ENCODE measurements at regions not wholly inside any gene's neighbourhood (a gene's known extent, or its start where the extent isn't known, plus 50 kb on each side); places are given as distances from the start of the nearest gene placed in this dataset.

GRCh38 chr6:170048615-170049256, 242.1 kb downstream of the DLL1 start:
- Histone ChIP-seq H3K4me3 (replicated peaks in 1 of 3; ENCODE audit: insufficient read depth in 1 of 3, low read depth in 1 of 3, low read length in 3 of 3) (no peak overlapping the region), H4K20me1 (replicated peaks; ENCODE audit: control insufficient read depth, extremely low read depth, insufficient read depth, low read length) (no peaks in the 10 kb centered on the region), H3K9me3 (replicated peaks; ENCODE audit: control insufficient read depth, insufficient read depth, low read length) (no peaks in the 10 kb centered on the region), H2AFZ (ENCODE audit: low read depth, low read length) (no peak overlapping the region), H3K27ac (ENCODE audit: insufficient read depth, low read depth, low read length) (no peak overlapping the region), H3K4me1 (ENCODE audit: control insufficient read depth, extremely low read depth, insufficient read depth, low read length) (no peaks in the 10 kb centered on the region), H3K79me2 (ENCODE audit: control insufficient read depth, insufficient read depth, low read length) (no peaks in the 10 kb centered on the region), H3K4me2 (ENCODE audit: insufficient read depth, low read length) (no peak overlapping the region), H3K36me3 (ENCODE audit: control insufficient read depth in 2 of 2, extremely low read depth in 1 of 2, insufficient read depth in 2 of 2, low read length in 2 of 2) (no peaks in the 10 kb centered on the region), H3K27me3 (ENCODE audit: control insufficient read depth in 2 of 2, insufficient read depth in 2 of 2, low read length in 2 of 2) (no peaks in the 10 kb centered on the region), H3K9me1 (replicated peaks; ENCODE audit: control insufficient read depth, extremely low read depth, insufficient read depth, low read length) (no peaks in the 10 kb centered on the region), H3K9ac (replicated peaks; ENCODE audit: extremely low read depth, insufficient read depth, low read length) (no peak overlapping the region)
- intact Hi-C loops (cut with micrococcal nuclease) = no loop called here
- TF ChIP-seq POLR2A (IDR thresholded peaks at IDR 0.05; ENCODE audit: low read depth, low read length) = no peak
- TF ChIP-seq CTCF (IDR thresholded peaks at IDR 0.05; ENCODE audit: extremely low read depth in 1 of 2, insufficient read depth in 1 of 2, low read depth in 1 of 2, low read length in 2 of 2) = no peak
- TF ChIP-seq MAX (IDR thresholded peaks at IDR 0.05; ENCODE audit: insufficient read depth, insufficient read length) = no peak
- TF ChIP-seq POLR2AphosphoS5 (IDR thresholded peaks at IDR 0.05; ENCODE audit: insufficient read depth, low read depth, low read length) = no peak
- DNase-seq (ENCODE audit: low read depth, low spot score) (no peak), FAIRE-seq (no peak)
- CTCF ChIA-PET = no interaction called here
- dilution Hi-C loops (cut with MboI; ENCODE audit: extremely low pct_ligation_motif_present, low sequenced_read_pairs) = no loop called here
- no TSS peak for BruUV-seq (replicated peaks)
- POLR2A ChIA-PET = no interaction called here

GRCh38 chr6:170047823-170048222, 243.1 kb downstream of the DLL1 start:
- intact Hi-C loops (cut with micrococcal nuclease) (no loop called here), dilution Hi-C loops (cut with MboI; ENCODE audit: extremely low pct_ligation_motif_present, low sequenced_read_pairs) (no loop called here)
- Histone ChIP-seq H3K9me1 (replicated peaks; ENCODE audit: control insufficient read depth, extremely low read depth, insufficient read depth, low read length) (no peaks in the 10 kb centered on the region), H3K4me2 (ENCODE audit: insufficient read depth, low read length) (no peak overlapping the region), H3K79me2 (ENCODE audit: control insufficient read depth, insufficient read depth, low read length) (no peaks in the 10 kb centered on the region), H3K9ac (replicated peaks; ENCODE audit: extremely low read depth, insufficient read depth, low read length) (no peak overlapping the region), H3K9me3 (replicated peaks; ENCODE audit: control insufficient read depth, insufficient read depth, low read length) (no peaks in the 10 kb centered on the region), H3K4me3 (replicated peaks in 1 of 3; ENCODE audit: insufficient read depth in 1 of 3, low read depth in 1 of 3, low read length in 3 of 3) (no peak overlapping the region), H3K27ac (ENCODE audit: insufficient read depth, low read depth, low read length) (no peak overlapping the region), H3K27me3 (ENCODE audit: control insufficient read depth in 2 of 2, insufficient read depth in 2 of 2, low read length in 2 of 2) (no peaks in the 10 kb centered on the region), H3K36me3 (ENCODE audit: control insufficient read depth in 2 of 2, extremely low read depth in 1 of 2, insufficient read depth in 2 of 2, low read length in 2 of 2) (no peaks in the 10 kb centered on the region), H3K4me1 (ENCODE audit: control insufficient read depth, extremely low read depth, insufficient read depth, low read length) (no peaks in the 10 kb centered on the region), H4K20me1 (replicated peaks; ENCODE audit: control insufficient read depth, extremely low read depth, insufficient read depth, low read length) (no peaks in the 10 kb centered on the region), H2AFZ (ENCODE audit: low read depth, low read length) (no peak overlapping the region)
- CTCF ChIA-PET = no interaction called here
- POLR2A ChIA-PET = no interaction called here
- no peak for TF ChIP-seq FOS (IDR thresholded peaks at IDR 0.05; ENCODE audit: borderline replicate concordance, insufficient read depth, low read length)
- TF ChIP-seq MAX (IDR thresholded peaks at IDR 0.05; ENCODE audit: insufficient read depth, insufficient read length) = no peak
- TF ChIP-seq POLR2A (IDR thresholded peaks at IDR 0.05; ENCODE audit: low read depth, low read length) = no peak
- no peak for TF ChIP-seq GATA2 (IDR thresholded peaks at IDR 0.05; ENCODE audit: insufficient read depth, insufficient read length, low read depth, low read length)
- TF ChIP-seq CTCF (IDR thresholded peaks at IDR 0.05; ENCODE audit: extremely low read depth in 1 of 2, insufficient read depth in 1 of 2, low read depth in 1 of 2, low read length in 2 of 2) = no peak
- no peak for TF ChIP-seq POLR2AphosphoS5 (IDR thresholded peaks at IDR 0.05; ENCODE audit: insufficient read depth, low read depth, low read length)
- TF ChIP-seq EZH2 (IDR thresholded peaks at IDR 0.05; ENCODE audit: borderline replicate concordance, low read depth, low read length, severe bottlenecking) = no peak
- no peak for TF ChIP-seq JUN (IDR thresholded peaks at IDR 0.05; ENCODE audit: borderline replicate concordance, insufficient read depth, insufficient read length, low read depth)
- TF ChIP-seq MYC (IDR thresholded peaks at IDR 0.05; ENCODE audit: low read depth, low read length) = no peak
- no peak for DNase-seq (ENCODE audit: low read depth, low spot score)
- FAIRE-seq = no peak
- no TSS peak for BruUV-seq (replicated peaks)
